Smooth muscle cell (in vitro differentiated cells): ENCODE measurements at regions not wholly inside any gene's neighbourhood (a gene's known extent, or its start where the extent isn't known, plus 50 kb on each side); places are given as distances from the start of the nearest gene placed in this dataset.

Experiments used
- DNase-seq: peaks from one replicate; lab custom pipeline; 2025; ENCODE audit not compliant: unreplicated experiment; lab: John Stamatoyannopoulos, UW
- H2AFZ ChIP-seq: fragments of 200-600 bp; sonication (generic); 2 replicates; pipeline ENCODE4 v1.6.0; 2016; ENCODE audit warnings: antibody characterized with exemption, low read depth, mild to moderate bottlenecking
- H3F3A ChIP-seq: fragments of 200-600 bp; sonication (generic); 2 replicates; pipeline ENCODE4 v1.6.0; 2017; ENCODE audit warnings: antibody characterized with exemption, low read depth
- H3K27ac ChIP-seq: fragments of 200-600 bp; sonication (generic); 2 replicates; pipeline ENCODE4 v1.5.1; 2016; ENCODE audit warnings: low read depth, mild to moderate bottlenecking
- H3K27me3 ChIP-seq: fragments of 200-600 bp; sonication (generic); 2 replicates; pipeline ENCODE4 v1.6.1; 2016; ENCODE audit warnings: low read depth, mild to moderate bottlenecking
- H3K36me3 ChIP-seq: fragments of 200-600 bp; sonication (generic); 2 replicates; pipeline ENCODE4 v1.5.1; 2016; ENCODE audit warnings: low read depth
- H3K4me1 ChIP-seq: fragments of 200-600 bp; sonication (generic); 2 replicates; pipeline ENCODE4 v1.5.1; 2016; ENCODE audit warnings: low read depth
- H3K4me2 ChIP-seq: fragments of 200-600 bp; sonication (generic); 2 replicates; pipeline ENCODE4 v1.6.0; 2016; ENCODE audit warnings: mild to moderate bottlenecking
- H3K4me3 ChIP-seq: fragments of 200-600 bp; sonication (generic); 2 replicates; pipeline ENCODE4 v1.5.1; 2016; ENCODE audit warnings: mild to moderate bottlenecking
- H3K79me2 ChIP-seq: fragments of 200-600 bp; sonication (generic); 2 replicates; pipeline ENCODE4 v1.6.0; 2016; ENCODE audit warnings: low read depth, mild to moderate bottlenecking
- H3K9ac ChIP-seq: fragments of 200-600 bp; sonication (generic); 2 replicates; pipeline ENCODE4 v1.6.0; 2016; ENCODE audit warnings: low read depth
- H3K9me3 ChIP-seq: fragments of 200-600 bp; sonication (generic); replicated peaks from 2 replicates; pipeline ENCODE4 v1.5.1; 2016; ENCODE audit warnings: low read depth
- H4K20me1 ChIP-seq: fragments of 200-600 bp; sonication (generic); 2 replicates; pipeline ENCODE4 v1.6.0; 2016; ENCODE audit warnings: low read depth
- CTCF ChIP-seq: fragments of 200-600 bp; sonication (generic); IDR thresholded peaks from 2 replicates; pipeline ENCODE4 v1.5.1; 2017; ENCODE audit warnings: borderline replicate concordance, mild to moderate bottlenecking, antibody characterized with exemption; ENCODE audit not compliant: insufficient read depth, poor library complexity, severe bottlenecking
- WGBS: methylation state at CpG from one replicate; pipeline ENCODE4 v1.1.7; 2016; ENCODE audit warnings: low lambda C conversion rate; 5-methylcytosine and 5-hydroxymethylcytosine counted together

GRCh38 chr14:104274806-104275205 is 136.4 kb downstream of the KIF26A start:
- DNase-seq, result no peak

GRCh38 chr14:104277416-104278213 is 139.2 kb downstream of the KIF26A start:
- Histone ChIP-seq H3K4me3 (no peak overlapping the region), H3K36me3 (no peaks in the 10 kb centered on the region), H2AFZ (no peak overlapping the region), H3F3A (no peaks in the 10 kb centered on the region), H3K4me2 (no peak overlapping the region), H3K27me3 (no peaks in the 10 kb centered on the region), H3K79me2 (no peaks in the 10 kb centered on the region), H3K4me1 (no peaks in the 10 kb centered on the region), H4K20me1 (no peaks in the 10 kb centered on the region), H3K27ac (no peak overlapping the region), H3K9me3 (no peaks in the 10 kb centered on the region), H3K9ac (no peak overlapping the region)
- WGBS, result 88% methylated on average over 30 of the region's 30 CpGs
- no peak for TF ChIP-seq CTCF
- no peak for DNase-seq

More at GRCh38 chr14:104274806-104275205, 136.4 kb downstream of the KIF26A start:
- no peak overlapping the region for H3K9ac ChIP-seq
- H3K36me3 ChIP-seq, result no peaks in the 10 kb centered on the region
- TF ChIP-seq CTCF, result no peak
- no peaks in the 10 kb centered on the region for H3K27me3 ChIP-seq
- peak overlapping the region; percentile 28 for H3K4me2 ChIP-seq
- no peaks in the 10 kb centered on the region for H4K20me1 ChIP-seq
- no peaks in the 10 kb centered on the region for H3K4me1 ChIP-seq
- H3K27ac ChIP-seq, result peak overlapping the region; percentile 39
- WGBS, result 91% methylated on average over 9 of the region's 9 CpGs
- no peaks in the 10 kb centered on the region for H3K79me2 ChIP-seq
- no peaks in the 10 kb centered on the region for H3F3A ChIP-seq
- H3K4me3 ChIP-seq, result no peak overlapping the region
- no peak overlapping the region for H2AFZ ChIP-seq
- no peaks in the 10 kb centered on the region for H3K9me3 ChIP-seq

- Histone ChIP-seq H3K4me2 (no peak overlapping the region), H3K27me3 (no peaks in the 10 kb centered on the region), H4K20me1 (no peaks in the 10 kb centered on the region), H3K79me2 (no peaks in the 10 kb centered on the region), H3K9me3 (no peaks in the 10 kb centered on the region), H3K4me3 (no peak overlapping the region), H3K36me3 (no peaks in the 10 kb centered on the region), H3K4me1 (no peaks in the 10 kb centered on the region), H3F3A (no peaks in the 10 kb centered on the region), H3K27ac (no peak overlapping the region), H3K9ac (no peak overlapping the region), H2AFZ (no peak overlapping the region)
- WGBS, result 90% methylated on average over 4 of the region's 4 CpGs
- no peak for DNase-seq
- TF ChIP-seq CTCF, result no peak
Measured at GRCh38 chr14:104278214-104278534, 139.8 kb downstream of the KIF26A start.
